ENCODE measurements at regions not wholly inside any gene's neighbourhood (a gene's known extent, or its start where the extent isn't known, plus 50 kb on each side); places are given as distances from the start of the nearest gene placed in this dataset.

DNA sequence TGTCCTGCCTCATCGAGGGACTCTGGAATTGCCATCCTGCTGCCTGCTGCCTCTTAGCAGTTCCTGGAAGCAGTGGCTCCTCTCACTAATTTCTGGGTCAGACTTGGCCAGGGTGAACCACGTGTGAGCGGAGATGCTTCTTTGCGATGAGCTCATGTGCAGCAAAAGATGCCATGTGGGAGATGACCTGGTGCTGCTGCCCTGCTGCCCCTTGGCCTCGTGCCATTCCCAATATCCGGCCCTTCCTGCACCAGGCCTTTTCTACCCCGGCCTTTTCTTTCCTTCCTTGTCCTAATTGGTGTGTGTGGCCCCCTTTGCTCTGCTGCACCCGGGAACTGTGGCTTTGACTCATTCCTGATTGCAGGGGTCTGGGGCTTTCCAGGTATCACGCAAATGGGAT, 296.9 kb upstream of the HS6ST1 start:
- TF ChIP-seq EZH2 (IDR thresholded peaks at IDR 0.05; ENCODE audit: low read depth) (no peak), CTCF (conservative IDR thresholded peaks at IDR 0.05) (no peak)
- H3K4me3 ChIP-seq = no peak overlapping the region
- no peak overlapping the region for H2AFZ ChIP-seq
- H3K36me3 ChIP-seq (ENCODE audit: low read depth) = no peaks in the 10 kb centered on the region
- H3K27ac ChIP-seq = no peak overlapping the region
- H3K79me2 ChIP-seq (ENCODE audit: low read depth) = no peaks in the 10 kb centered on the region
- H3K4me1 ChIP-seq (replicated peaks; ENCODE audit: insufficient read depth) = no peaks in the 10 kb centered on the region
- no peaks in the 10 kb centered on the region for H4K20me1 ChIP-seq (ENCODE audit: insufficient read depth)
- ChIA-PET CTCF (no interaction called here), POLR2A (ENCODE audit: unreplicated experiment) (no interaction called here)
- H3K9me2 ChIP-seq (ENCODE audit: insufficient read depth) = no peaks in the 10 kb centered on the region
- no peaks in the 10 kb centered on the region for H3F3A ChIP-seq (ENCODE audit: insufficient read depth, low read depth)
- H3K4me2 ChIP-seq = no peak overlapping the region
- no TSS peak for BruUV-seq (replicated peaks)
- DNase-seq = no peak
- H3K27me3 ChIP-seq (ENCODE audit: insufficient read depth, low read depth) = no peaks in the 10 kb centered on the region
- no peaks in the 10 kb centered on the region for H3K9me3 ChIP-seq (ENCODE audit: insufficient read depth, low read depth)
- intact Hi-C loops (cut with micrococcal nuclease; ENCODE audit: unreplicated experiment) = no loop called here

- Histone ChIP-seq H3K9me3 (ENCODE audit: insufficient read depth, low read depth) (no peaks in the 10 kb centered on the region), H3K4me2 (no peak overlapping the region), H3K27me3 (ENCODE audit: insufficient read depth, low read depth) (no peaks in the 10 kb centered on the region), H4K20me1 (ENCODE audit: insufficient read depth) (no peaks in the 10 kb centered on the region), H3K9me2 (ENCODE audit: insufficient read depth) (no peaks in the 10 kb centered on the region), H3K36me3 (ENCODE audit: low read depth) (no peaks in the 10 kb centered on the region), H3K4me3 (no peak overlapping the region), H3F3A (ENCODE audit: insufficient read depth, low read depth) (no peaks in the 10 kb centered on the region), H2AFZ (no peak overlapping the region), H3K27ac (no peak overlapping the region), H3K79me2 (ENCODE audit: low read depth) (no peaks in the 10 kb centered on the region), H3K4me1 (replicated peaks; ENCODE audit: insufficient read depth) (no peaks in the 10 kb centered on the region)
- DNase-seq = no peak
- POLR2A ChIA-PET (ENCODE audit: unreplicated experiment) = no interaction called here
- no peak for TF ChIP-seq CTCF (conservative IDR thresholded peaks at IDR 0.05)
- TF ChIP-seq EZH2 (IDR thresholded peaks at IDR 0.05; ENCODE audit: low read depth) = no peak
- intact Hi-C loops (cut with micrococcal nuclease; ENCODE audit: unreplicated experiment) = no loop called here
- BruUV-seq (replicated peaks) = no TSS peak
- CTCF ChIA-PET = no interaction called here
Measured at GRCh38 chr2:128617029-128617590, 298.4 kb upstream of the HS6ST1 start.

GRCh38 chr2:128617661-128618060, 299.0 kb upstream of the HS6ST1 start:
- no peaks in the 10 kb centered on the region for H3K79me2 ChIP-seq (ENCODE audit: low read depth)
- H3K27ac ChIP-seq = no peak overlapping the region
- H3F3A ChIP-seq (ENCODE audit: insufficient read depth, low read depth) = no peaks in the 10 kb centered on the region
- H3K4me2 ChIP-seq = no peak overlapping the region
- no peaks in the 10 kb centered on the region for H4K20me1 ChIP-seq (ENCODE audit: insufficient read depth)
- H3K36me3 ChIP-seq (ENCODE audit: low read depth) = no peaks in the 10 kb centered on the region
- ChIA-PET POLR2A (ENCODE audit: unreplicated experiment) (no interaction called here), CTCF (no interaction called here)
- TF ChIP-seq EZH2 (IDR thresholded peaks at IDR 0.05; ENCODE audit: low read depth) (no peak), CTCF (conservative IDR thresholded peaks at IDR 0.05) (no peak)
- no peaks in the 10 kb centered on the region for H3K4me1 ChIP-seq (replicated peaks; ENCODE audit: insufficient read depth)
- no peak overlapping the region for H3K4me3 ChIP-seq
- no peaks in the 10 kb centered on the region for H3K9me2 ChIP-seq (ENCODE audit: insufficient read depth)
- H2AFZ ChIP-seq = no peak overlapping the region
- no peak for DNase-seq
- intact Hi-C loops (cut with micrococcal nuclease; ENCODE audit: unreplicated experiment) = no loop called here
- no peaks in the 10 kb centered on the region for H3K27me3 ChIP-seq (ENCODE audit: insufficient read depth, low read depth)
- no peaks in the 10 kb centered on the region for H3K9me3 ChIP-seq (ENCODE audit: insufficient read depth, low read depth)
- no TSS peak for BruUV-seq (replicated peaks)
